GM23338 (cell line): ENCODE measurements at regions not wholly inside any gene's neighbourhood (a gene's known extent, or its start where the extent isn't known, plus 50 kb on each side); places are given as distances from the start of the nearest gene placed in this dataset.
"Not testable (repeated sequence)": the region's sequence is repeated elsewhere in the genome, so short reads cannot be mapped to it uniquely, and the experiment has no call there.

Experiments
- EZH2phosphoT487 ChIP-seq: fragments of 200-600 bp; sonication (generic); IDR thresholded peaks from one replicate; pipeline ENCODE4 v1.8.1; 2018; ENCODE audit warnings: antibody characterized with exemption; ENCODE audit not compliant: unreplicated experiment
- POLR2AphosphoS5 ChIP-seq: IDR thresholded peaks from 2 replicates; pipeline ENCODE4 v1.6.1; 2016; ENCODE audit warnings: antibody characterized with exemption, low read depth
- TF ChIP-seq, protein P1 (sequence below), 2 experiments: fragments of 200-600 bp in 1 of 2; sonication (generic) in 1 of 2; conservative IDR thresholded peaks; 2 replicates each; pipeline versions ENCODE4 v1.5.1 to v1.6.1; 2016 to 2017; ENCODE audit warnings: antibody characterized with exemption in 2 of 2, low read depth in 2 of 2, mild to moderate bottlenecking in 2 of 2, moderate library complexity in 1 of 2
- TF ChIP-seq, protein P2 (sequence below): IDR thresholded peaks from one replicate; pipeline ENCODE4 v1.6.1; 2018; ENCODE audit warnings: antibody characterized with exemption; ENCODE audit not compliant: unreplicated experiment

DNA sequence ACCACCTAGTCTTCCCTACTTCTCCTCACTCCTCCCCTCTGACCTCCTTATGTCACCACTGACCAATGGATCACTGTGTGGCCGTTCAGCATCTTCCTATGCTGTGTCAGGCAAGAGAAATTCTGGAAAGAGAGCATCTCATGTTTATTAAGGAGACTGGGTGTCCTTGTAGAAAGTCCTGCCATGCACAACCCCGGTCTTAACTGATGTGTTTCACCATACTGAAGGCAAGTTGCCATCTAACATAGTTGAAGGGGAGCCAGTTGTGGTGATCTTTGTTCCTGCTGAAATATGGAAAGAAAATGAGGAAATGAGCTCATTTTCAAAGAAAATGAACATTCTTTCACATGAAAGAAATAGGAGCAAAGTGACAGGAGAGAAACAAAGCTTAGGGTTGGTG lies 167.3 kb downstream of the ANKRD36B start:
- TF ChIP-seq EZH2phosphoT487, POLR2AphosphoS5: not testable (repeated sequence)
- TF ChIP-seq, protein P1, sequence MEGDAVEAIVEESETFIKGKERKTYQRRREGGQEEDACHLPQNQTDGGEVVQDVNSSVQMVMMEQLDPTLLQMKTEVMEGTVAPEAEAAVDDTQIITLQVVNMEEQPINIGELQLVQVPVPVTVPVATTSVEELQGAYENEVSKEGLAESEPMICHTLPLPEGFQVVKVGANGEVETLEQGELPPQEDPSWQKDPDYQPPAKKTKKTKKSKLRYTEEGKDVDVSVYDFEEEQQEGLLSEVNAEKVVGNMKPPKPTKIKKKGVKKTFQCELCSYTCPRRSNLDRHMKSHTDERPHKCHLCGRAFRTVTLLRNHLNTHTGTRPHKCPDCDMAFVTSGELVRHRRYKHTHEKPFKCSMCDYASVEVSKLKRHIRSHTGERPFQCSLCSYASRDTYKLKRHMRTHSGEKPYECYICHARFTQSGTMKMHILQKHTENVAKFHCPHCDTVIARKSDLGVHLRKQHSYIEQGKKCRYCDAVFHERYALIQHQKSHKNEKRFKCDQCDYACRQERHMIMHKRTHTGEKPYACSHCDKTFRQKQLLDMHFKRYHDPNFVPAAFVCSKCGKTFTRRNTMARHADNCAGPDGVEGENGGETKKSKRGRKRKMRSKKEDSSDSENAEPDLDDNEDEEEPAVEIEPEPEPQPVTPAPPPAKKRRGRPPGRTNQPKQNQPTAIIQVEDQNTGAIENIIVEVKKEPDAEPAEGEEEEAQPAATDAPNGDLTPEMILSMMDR (conservative IDR thresholded peaks at IDR 0.05; ENCODE audit: low read depth in 2 of 2): not testable (repeated sequence)
- TF ChIP-seq, protein P2, sequence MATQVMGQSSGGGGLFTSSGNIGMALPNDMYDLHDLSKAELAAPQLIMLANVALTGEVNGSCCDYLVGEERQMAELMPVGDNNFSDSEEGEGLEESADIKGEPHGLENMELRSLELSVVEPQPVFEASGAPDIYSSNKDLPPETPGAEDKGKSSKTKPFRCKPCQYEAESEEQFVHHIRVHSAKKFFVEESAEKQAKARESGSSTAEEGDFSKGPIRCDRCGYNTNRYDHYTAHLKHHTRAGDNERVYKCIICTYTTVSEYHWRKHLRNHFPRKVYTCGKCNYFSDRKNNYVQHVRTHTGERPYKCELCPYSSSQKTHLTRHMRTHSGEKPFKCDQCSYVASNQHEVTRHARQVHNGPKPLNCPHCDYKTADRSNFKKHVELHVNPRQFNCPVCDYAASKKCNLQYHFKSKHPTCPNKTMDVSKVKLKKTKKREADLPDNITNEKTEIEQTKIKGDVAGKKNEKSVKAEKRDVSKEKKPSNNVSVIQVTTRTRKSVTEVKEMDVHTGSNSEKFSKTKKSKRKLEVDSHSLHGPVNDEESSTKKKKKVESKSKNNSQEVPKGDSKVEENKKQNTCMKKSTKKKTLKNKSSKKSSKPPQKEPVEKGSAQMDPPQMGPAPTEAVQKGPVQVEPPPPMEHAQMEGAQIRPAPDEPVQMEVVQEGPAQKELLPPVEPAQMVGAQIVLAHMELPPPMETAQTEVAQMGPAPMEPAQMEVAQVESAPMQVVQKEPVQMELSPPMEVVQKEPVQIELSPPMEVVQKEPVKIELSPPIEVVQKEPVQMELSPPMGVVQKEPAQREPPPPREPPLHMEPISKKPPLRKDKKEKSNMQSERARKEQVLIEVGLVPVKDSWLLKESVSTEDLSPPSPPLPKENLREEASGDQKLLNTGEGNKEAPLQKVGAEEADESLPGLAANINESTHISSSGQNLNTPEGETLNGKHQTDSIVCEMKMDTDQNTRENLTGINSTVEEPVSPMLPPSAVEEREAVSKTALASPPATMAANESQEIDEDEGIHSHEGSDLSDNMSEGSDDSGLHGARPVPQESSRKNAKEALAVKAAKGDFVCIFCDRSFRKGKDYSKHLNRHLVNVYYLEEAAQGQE: not testable (repeated sequence)
